ENCODE measurements at regions not wholly inside any gene's neighbourhood (a gene's known extent, or its start where the extent isn't known, plus 50 kb on each side); places are given as distances from the start of the nearest gene placed in this dataset.
"Not testable (repeated sequence)": the region's sequence is repeated elsewhere in the genome, so short reads cannot be mapped to it uniquely, and the experiment has no call there.

- no peak for DNase-seq (ENCODE audit: low read depth in 1 of 2, low spot score in 2 of 2)
- Histone ChIP-seq H3K4me1 (replicated peaks) (no peaks in the 10 kb centered on the region), H3K4me3 (no peak overlapping the region), H3K9me3 (replicated peaks) (no peaks in the 10 kb centered on the region), H3K27ac (no peak overlapping the region), H3K36me3 (no peaks in the 10 kb centered on the region), H3K27me3 (replicated peaks) (no peaks in the 10 kb centered on the region)
These were observed 90.2 kb downstream of the DNAJB9 start for GRCh38 chr7:108659867-108660266.

- no peaks in the 10 kb centered on the region for H3K27me3 ChIP-seq (replicated peaks)
- H3K4me3 ChIP-seq, result no peak overlapping the region
- no peaks in the 10 kb centered on the region for H3K4me1 ChIP-seq (replicated peaks)
- no peaks in the 10 kb centered on the region for H3K36me3 ChIP-seq
- H3K9me3 ChIP-seq (replicated peaks), result no peaks in the 10 kb centered on the region
- peak in 1 of 2 experiments; percentile 4 for DNase-seq (ENCODE audit: low read depth in 1 of 2, low spot score in 2 of 2)
- no peak overlapping the region for H3K27ac ChIP-seq
These were observed 90.8 kb downstream of the DNAJB9 start for GRCh38 chr7:108660465-108660864.

- no peaks in the 10 kb centered on the region for H3K27me3 ChIP-seq (replicated peaks)
- no peaks in the 10 kb centered on the region for H3K9me3 ChIP-seq (replicated peaks)
- no peaks in the 10 kb centered on the region for H3K36me3 ChIP-seq
- no peaks in the 10 kb centered on the region for H3K4me1 ChIP-seq (replicated peaks)
- no peak overlapping the region for H3K4me3 ChIP-seq
- no peak overlapping the region for H3K27ac ChIP-seq
- DNase-seq (ENCODE audit: low read depth in 1 of 2, low spot score in 2 of 2), result no peak
These were observed 93.2 kb downstream of the DNAJB9 start for GRCh38 chr7:108662783-108663362.

- Histone ChIP-seq H3K9me3 (replicated peaks) (no peaks in the 10 kb centered on the region), H3K36me3 (no peaks in the 10 kb centered on the region), H3K27ac (no peak overlapping the region), H3K4me3 (no peak overlapping the region), H3K4me1 (replicated peaks) (no peaks in the 10 kb centered on the region), H3K27me3 (replicated peaks) (no peaks in the 10 kb centered on the region)
- no peak for DNase-seq (ENCODE audit: low read depth in 1 of 2, low spot score in 2 of 2)
These were observed 94.0 kb downstream of the DNAJB9 start for GRCh38 chr7:108663701-108664100.

GRCh38 chr7:108667216-108667615 lies 97.5 kb downstream of the DNAJB9 start:
- Histone ChIP-seq H3K27ac (no peak overlapping the region), H3K9me3 (replicated peaks) (no peaks in the 10 kb centered on the region), H3K27me3 (replicated peaks) (no peaks in the 10 kb centered on the region), H3K4me3 (no peak overlapping the region), H3K36me3 (no peaks in the 10 kb centered on the region), H3K4me1 (replicated peaks) (no peaks in the 10 kb centered on the region)
- no peak for DNase-seq (ENCODE audit: low read depth in 1 of 2, low spot score in 2 of 2)

GRCh38 chr7:108669958-108670357 lies 100.3 kb downstream of the DNAJB9 start:
- Histone ChIP-seq H3K36me3 (no peaks in the 10 kb centered on the region), H3K9me3 (replicated peaks) (no peaks in the 10 kb centered on the region), H3K27ac (no peak overlapping the region), H3K4me3 (no peak overlapping the region), H3K27me3 (replicated peaks) (no peaks in the 10 kb centered on the region), H3K4me1 (replicated peaks) (no peaks in the 10 kb centered on the region)
- DNase-seq (ENCODE audit: low read depth in 1 of 2, low spot score in 2 of 2), result no peak

GRCh38 chr7:108673699-108674098 lies 104.0 kb downstream of the DNAJB9 start:
- H3K27ac ChIP-seq, result not testable (repeated sequence)

GRCh38 chr7:108684629-108685028 lies 115.0 kb downstream of the DNAJB9 start:
- Histone ChIP-seq H3K4me1 (replicated peaks) (no peaks in the 10 kb centered on the region), H3K4me3 (no peak overlapping the region), H3K27me3 (replicated peaks) (no peaks in the 10 kb centered on the region), H3K27ac (no peak overlapping the region), H3K9me3 (replicated peaks) (no peaks in the 10 kb centered on the region), H3K36me3 (no peaks in the 10 kb centered on the region)
- DNase-seq (ENCODE audit: low read depth in 1 of 2, low spot score in 2 of 2), result peak in 1 of 2 experiments; percentile 12

More at GRCh38 chr7:108673699-108674098, 104.0 kb downstream of the DNAJB9 start:
- not testable (repeated sequence) for DNase-seq (ENCODE audit: low read depth in 1 of 2, low spot score in 2 of 2); H3K27me3 ChIP-seq (replicated peaks); H3K4me1 ChIP-seq (replicated peaks); H3K36me3 ChIP-seq; H3K4me3 ChIP-seq; H3K9me3 ChIP-seq (replicated peaks)

- Histone ChIP-seq H3K4me1 (replicated peaks) (no peaks in the 10 kb centered on the region), H3K27me3 (replicated peaks) (no peaks in the 10 kb centered on the region), H3K36me3 (no peaks in the 10 kb centered on the region), H3K9me3 (replicated peaks) (no peaks in the 10 kb centered on the region), H3K27ac (no peak overlapping the region), H3K4me3 (no peak overlapping the region)
- DNase-seq (ENCODE audit: low read depth in 1 of 2, low spot score in 2 of 2), result no peak
These were observed 116.8 kb downstream of the DNAJB9 start for GRCh38 chr7:108686494-108686893.

- Histone ChIP-seq H3K27ac (no peak overlapping the region), H3K4me3 (no peak overlapping the region), H3K36me3 (no peaks in the 10 kb centered on the region), H3K4me1 (replicated peaks) (no peaks in the 10 kb centered on the region), H3K9me3 (replicated peaks) (no peaks in the 10 kb centered on the region), H3K27me3 (replicated peaks) (no peaks in the 10 kb centered on the region)
- no peak for DNase-seq (ENCODE audit: low read depth in 1 of 2, low spot score in 2 of 2)
These were observed 127.6 kb downstream of the DNAJB9 start for GRCh38 chr7:108697254-108697653.

GRCh38 chr7:108711611-108712010 lies 141.9 kb downstream of the DNAJB9 start:
- Histone ChIP-seq H3K27ac (no peak overlapping the region), H3K36me3 (no peaks in the 10 kb centered on the region), H3K9me3 (replicated peaks) (no peaks in the 10 kb centered on the region), H3K4me1 (replicated peaks) (no peaks in the 10 kb centered on the region), H3K4me3 (no peak overlapping the region), H3K27me3 (replicated peaks) (no peaks in the 10 kb centered on the region)
- no peak for DNase-seq (ENCODE audit: low read depth in 1 of 2, low spot score in 2 of 2)

- Histone ChIP-seq H3K4me3 (no peak overlapping the region), H3K27me3 (replicated peaks) (no peaks in the 10 kb centered on the region), H3K4me1 (replicated peaks) (no peaks in the 10 kb centered on the region), H3K36me3 (no peaks in the 10 kb centered on the region), H3K27ac (no peak overlapping the region), H3K9me3 (replicated peaks) (no peaks in the 10 kb centered on the region)
- DNase-seq (ENCODE audit: low read depth in 1 of 2, low spot score in 2 of 2), result no peak
These were observed 147.1 kb downstream of the DNAJB9 start for GRCh38 chr7:108716783-108717182.

- Histone ChIP-seq H3K27me3 (replicated peaks) (no peaks in the 10 kb centered on the region), H3K4me1 (replicated peaks) (no peaks in the 10 kb centered on the region), H3K27ac (no peak overlapping the region), H3K9me3 (replicated peaks) (no peaks in the 10 kb centered on the region), H3K36me3 (no peaks in the 10 kb centered on the region), H3K4me3 (no peak overlapping the region)
- DNase-seq (ENCODE audit: low read depth in 1 of 2, low spot score in 2 of 2), result no peak
These were observed 148.1 kb downstream of the DNAJB9 start for GRCh38 chr7:108717781-108718180.

- no peak for DNase-seq (ENCODE audit: low read depth in 1 of 2, low spot score in 2 of 2)
- no peaks in the 10 kb centered on the region for H3K9me3 ChIP-seq (replicated peaks)
- no peaks in the 10 kb centered on the region for H3K27me3 ChIP-seq (replicated peaks)
- H3K4me1 ChIP-seq (replicated peaks), result no peaks in the 10 kb centered on the region
- no peak overlapping the region for H3K4me3 ChIP-seq
- no peak overlapping the region for H3K27ac ChIP-seq
- H3K36me3 ChIP-seq, result no peaks in the 10 kb centered on the region
These were observed 150.0 kb downstream of the DNAJB9 start for GRCh38 chr7:108719631-108720030.

- Histone ChIP-seq H3K36me3 (no peaks in the 10 kb centered on the region), H3K27ac (no peak overlapping the region), H3K4me3 (no peak overlapping the region), H3K9me3 (replicated peaks) (no peaks in the 10 kb centered on the region), H3K4me1 (replicated peaks) (no peaks in the 10 kb centered on the region), H3K27me3 (replicated peaks) (no peaks in the 10 kb centered on the region)
- no peak for DNase-seq (ENCODE audit: low read depth in 1 of 2, low spot score in 2 of 2)
These were observed 152.9 kb downstream of the DNAJB9 start for GRCh38 chr7:108722561-108722960.
